Bone marrow (tissue), 2 donors: ENCODE measurements at regions not wholly inside any gene's neighbourhood (a gene's known extent, or its start where the extent isn't known, plus 50 kb on each side); places are given as distances from the start of the nearest gene placed in this dataset.
"Not testable (repeated sequence)": the region's sequence is repeated elsewhere in the genome, so short reads cannot be mapped to it uniquely, and the experiment has no call there.

Experiments
- DNase-seq, 2 donors: peaks; one replicate each; lab custom pipeline; 2025; lab: John Stamatoyannopoulos, UW

DNA sequence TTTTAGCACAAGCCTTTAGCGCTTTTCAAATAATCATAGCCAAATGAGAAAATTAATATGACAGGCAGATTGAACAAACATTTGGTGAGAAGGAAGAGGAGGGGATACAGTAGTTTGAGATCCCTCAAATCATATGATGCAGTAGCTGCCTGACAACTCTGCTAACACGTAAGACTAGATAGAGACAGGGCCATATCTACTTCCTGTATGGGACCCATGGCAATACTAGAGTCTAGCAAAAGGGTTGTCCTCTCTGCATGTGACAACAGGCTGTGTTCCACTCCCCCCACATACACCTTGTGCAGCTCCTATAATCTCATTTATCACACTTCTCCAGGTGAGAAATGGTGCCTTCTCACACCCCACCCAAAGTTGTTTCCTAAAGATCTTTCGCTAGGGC is 106.3 kb upstream of the NBPF26 start:
- DNase-seq, result not testable (repeated sequence)

DNA sequence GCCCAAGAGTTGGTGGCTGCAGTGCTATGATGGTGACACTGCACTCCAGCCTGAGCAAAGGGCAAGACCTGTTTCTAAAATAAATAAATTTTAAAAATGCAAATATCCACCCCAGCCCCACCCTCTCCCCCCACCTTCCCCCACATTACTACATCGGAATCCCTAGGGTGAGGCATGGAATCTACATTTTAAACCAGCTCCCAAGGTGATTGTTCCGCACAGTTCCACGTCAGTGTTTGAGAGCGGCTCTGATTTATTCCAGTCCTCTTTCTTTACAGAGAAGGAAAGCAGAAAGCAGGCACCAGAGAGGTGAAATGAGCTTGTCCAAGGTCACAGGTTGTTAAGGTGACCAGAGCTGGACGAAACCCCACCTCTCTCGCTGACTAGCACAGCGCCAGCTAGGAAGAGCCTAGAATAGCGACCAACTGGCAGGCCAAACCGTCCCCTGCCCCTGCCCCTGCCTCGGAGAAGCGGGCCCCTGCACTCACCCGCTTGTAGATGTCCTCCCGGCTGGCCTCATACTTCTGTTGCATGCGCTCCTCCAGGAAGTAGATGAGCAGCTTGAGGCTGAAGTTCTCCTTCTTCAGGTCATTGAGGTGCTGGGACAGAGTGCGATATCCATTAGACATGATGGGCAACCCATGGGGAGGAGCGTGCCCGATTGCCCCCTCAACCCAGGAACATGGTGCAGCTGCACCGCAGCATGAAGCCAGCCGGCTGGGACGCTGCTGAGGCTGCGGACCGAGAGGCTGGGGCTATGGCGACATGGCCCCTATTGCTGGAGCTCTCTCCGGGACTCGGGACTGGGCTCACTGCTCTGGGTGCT is 103.7 kb upstream of the NBPF26 start:
- not testable (repeated sequence) for DNase-seq

DNA sequence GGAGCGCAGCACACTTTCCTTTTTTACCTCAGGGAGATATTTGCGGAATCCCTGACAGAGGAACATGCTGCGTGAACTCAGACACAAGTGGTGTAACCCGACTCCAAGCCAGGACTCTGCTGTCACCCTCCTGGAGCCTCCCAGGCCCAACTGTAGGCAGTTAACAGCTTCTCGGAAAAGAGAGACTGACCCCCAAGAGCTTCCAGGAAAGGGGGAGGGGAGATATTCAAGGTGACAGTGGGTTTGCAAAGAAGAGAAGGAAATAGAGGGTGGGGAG is 103.1 kb upstream of the NBPF26 start:
- DNase-seq, result not testable (repeated sequence)

DNA sequence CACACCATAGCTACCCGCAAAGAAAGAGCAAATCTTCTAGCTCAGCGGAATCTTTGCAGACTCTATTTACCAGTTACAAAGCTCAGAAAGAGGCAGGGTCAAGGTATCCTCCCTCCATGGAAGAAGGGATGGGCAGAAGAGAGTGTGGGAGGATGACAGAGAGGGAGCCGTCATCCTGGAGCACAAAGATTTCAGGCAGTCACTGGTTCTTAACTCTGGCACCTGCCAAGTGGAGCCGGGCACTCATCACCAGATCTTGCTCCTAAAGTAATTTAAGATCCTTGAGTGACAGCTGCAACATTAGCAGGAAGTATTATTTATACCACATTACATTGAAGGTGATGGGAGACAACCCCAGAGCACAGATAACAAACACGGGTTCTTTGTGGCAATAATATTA is 102.5 kb upstream of the NBPF26 start:
- not testable (repeated sequence) for DNase-seq

DNA sequence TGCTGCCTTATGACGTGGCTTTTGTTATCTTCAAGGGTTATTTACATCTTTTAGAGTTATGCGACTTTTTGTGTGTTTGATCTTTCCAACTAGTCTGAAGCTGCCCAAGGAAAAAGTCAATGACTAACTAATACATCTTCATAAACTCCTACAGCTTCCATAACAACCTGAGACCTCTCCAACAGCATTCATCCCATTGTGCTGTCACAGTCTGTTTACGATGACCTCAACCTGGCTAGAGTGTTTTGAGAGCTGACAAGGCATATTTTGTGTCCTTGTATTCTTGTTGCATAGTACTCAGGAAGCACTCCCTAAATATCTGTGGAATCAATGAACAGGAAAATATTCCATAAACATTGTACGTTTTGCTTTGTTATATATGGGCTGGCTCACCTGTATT is 100.2 kb upstream of the NBPF26 start:
- not testable (repeated sequence) for DNase-seq

DNA sequence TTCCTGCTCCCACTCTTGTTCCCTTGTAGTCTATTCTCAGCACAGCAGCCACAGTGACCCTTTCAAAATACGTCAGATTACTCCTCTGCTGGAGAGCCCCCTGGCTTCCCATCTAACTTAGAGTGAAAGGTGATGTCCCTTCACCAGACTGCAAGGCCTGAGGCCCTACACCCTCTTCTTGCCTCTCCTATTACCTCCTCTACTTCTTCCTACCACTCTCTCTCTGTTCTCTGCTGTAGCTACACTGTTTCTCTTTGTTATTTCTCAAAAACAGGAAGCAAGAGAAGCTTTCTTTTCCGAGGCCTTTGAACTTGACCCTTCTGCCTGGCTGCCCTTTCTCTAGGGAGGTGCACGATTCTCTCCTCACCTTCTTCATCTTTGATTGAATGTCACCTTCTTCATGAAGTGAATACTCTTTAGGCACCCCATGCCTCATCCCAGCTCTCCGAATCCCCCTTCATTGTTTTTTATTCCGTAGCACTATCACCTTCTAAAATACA is 99.1 kb upstream of the NBPF26 start:
- DNase-seq, result not testable (repeated sequence)

DNA sequence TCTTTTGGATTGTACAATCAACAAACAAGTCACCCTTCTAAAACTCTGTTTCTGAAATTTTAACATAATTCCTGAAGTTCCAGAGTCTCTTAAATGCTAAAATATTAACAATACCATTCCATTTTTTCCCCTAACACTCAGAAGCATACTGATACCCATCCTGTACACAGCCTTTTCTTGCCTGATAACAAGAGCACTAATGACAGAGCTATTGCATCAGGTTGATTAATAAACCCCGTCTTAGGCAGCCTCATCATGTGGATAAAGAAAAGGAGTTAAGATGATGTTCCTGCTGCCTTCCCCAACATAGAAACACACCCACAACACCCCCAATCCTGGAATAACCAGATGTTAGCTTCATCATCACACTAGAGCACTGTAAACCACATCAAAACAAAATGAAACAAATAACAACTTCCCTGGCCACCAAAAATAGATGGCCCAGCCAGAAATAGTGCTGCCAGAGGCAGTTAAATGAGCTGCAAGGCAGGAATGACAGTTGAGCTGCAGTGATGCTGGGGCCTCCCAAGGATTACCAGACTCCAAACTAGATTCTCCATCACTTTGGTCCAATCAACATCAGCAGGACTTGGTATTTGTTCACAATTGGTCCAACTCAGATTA is 93.8 kb upstream of the NBPF26 start:
- not testable (repeated sequence) for DNase-seq

DNA sequence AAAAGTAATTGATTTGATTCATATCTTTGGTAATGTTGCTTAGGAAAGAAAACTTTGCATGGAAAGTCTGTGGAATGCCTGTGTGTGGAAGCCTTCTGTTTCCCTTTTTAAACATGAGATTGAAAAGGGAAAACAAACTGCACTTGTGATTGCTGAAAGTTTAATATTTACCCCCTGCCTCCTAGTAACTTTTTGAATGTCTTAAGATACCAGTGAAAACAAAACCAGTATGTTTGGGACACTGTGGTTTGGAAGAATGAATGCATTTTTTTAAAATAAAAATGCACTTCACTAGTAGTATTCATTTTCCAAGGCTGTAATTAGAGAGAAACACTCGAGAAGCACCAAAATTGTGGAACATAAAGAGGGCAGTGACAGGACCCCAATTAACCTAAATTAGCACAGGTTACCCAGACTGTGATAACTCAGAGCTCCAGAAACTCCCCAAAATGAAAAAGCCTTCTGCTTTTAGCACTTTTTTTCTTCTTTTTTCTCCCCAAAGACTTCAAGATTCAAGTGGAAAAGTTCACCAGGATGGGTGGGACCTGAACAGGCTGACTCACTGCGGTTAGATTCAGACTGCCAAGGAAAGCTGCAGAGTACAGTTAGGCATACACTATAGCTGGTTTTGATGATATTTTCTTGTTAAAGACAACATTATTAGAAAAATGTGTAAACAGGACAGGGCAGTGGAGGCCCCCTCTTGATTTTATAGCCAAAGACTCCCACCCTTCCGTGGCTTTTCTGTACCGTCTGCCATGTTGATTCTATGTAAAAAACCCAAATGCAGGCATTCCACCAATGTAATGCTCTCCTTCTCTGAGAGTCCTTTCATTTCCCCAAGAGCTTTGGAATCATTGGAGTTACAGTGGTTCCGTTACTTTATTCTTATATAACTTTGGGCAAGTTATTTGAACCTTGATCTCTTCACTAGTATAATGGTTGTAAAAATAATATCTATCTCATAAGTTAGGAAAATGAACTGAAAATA is 88.6 kb upstream of the NBPF26 start:
- not testable (repeated sequence) for DNase-seq

DNA sequence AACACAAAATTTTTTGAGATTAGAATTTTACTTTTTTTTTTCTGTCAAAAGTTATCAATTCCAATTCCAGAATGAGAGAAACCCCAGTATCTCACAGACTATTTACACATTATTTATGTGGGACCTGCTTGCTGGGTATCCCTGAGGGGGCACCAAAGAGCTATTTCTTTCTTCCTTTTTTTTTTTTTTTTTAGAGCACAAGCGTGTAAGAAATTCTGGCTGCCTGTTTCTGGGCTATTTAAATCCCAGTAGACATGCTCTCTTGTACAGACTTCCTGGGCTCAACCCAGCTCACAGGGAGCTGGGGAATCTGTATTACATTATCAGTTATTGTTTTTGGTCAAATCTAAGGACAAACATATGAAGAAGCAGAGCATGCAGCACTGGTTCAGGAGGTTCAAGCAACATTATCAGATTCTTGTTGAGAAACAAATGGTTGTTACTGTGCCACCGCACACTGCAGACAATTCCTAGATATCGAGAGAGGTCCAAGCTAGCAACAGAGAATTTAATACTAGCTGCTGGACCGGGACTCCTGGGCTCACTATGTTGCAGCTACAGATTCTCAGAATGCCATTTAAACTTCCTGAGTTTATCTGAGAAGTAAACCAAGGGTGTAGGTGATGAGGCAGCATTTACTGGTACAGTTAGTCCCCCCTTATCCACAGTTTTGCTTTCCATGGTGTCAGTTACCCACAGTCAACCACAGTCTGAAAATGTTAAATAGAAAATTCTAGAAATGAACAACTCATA is 83.3 kb upstream of the NBPF26 start:
- not testable (repeated sequence) for DNase-seq

DNA sequence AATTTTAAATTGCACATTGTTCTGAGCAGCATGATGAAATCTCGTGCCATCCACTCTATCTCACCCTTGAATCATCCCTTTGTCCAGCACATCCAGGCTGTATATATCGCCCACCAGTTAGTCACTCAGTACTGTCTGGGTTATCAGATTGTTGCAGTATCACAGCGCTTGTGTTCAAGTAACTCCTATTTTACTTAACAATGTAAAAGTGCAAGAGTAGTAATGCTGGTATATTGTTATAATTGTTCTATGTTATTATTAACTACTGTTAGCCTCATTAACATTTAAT is 82.8 kb upstream of the NBPF26 start:
- not testable (repeated sequence) for DNase-seq

DNA sequence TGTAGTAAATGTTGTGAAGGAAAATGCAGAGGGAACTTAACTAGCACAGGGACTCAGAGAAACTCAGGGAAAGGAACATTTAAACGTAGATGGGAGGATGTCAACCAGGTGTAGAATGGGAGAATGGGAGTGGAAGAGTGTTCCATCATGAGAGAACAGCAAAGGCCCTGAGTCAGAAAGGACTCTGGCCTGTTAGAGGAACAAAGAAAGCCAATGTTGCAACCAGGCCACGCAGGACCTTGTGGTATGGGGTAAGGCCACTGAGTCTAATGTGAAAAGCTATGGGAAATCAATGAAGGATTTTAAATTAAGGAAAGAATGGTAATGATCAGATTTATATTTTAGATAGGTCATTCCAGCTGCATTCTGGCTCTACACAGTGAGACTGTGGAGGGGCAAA is 76.6 kb upstream of the NBPF26 start:
- not testable (repeated sequence) for DNase-seq

DNA sequence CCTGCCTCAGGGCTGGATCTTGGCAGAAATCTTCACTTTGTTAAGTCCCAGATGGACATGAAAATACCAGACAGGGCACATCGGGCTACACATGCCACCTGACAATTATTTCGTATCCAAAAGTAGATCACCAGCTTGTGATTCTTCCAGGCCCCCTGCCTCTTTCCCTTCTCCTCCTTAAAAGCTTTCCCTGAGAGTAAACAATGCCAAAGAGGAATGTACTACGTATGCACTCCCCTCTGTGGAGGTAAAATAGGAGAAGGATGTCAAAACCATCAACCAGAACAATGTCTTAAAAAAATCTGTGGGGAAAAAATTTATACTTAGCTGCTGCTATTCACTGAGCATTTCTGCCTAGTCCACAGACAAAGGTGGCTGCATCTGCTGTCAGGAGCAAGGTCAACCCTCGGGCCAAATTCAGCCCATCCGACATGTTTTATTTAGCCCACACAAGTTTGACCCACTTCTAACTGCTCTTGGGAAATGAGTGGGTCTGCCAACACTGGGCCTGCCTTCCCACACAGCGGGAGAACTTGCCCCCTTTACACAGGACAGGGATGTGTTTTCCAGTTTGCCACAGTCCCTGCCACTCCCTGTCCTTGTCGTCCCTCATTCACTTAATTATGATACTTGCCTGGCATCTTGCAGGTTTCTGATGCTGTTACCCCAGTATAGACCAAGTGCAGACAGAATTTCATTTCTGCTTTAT is 74.7 kb upstream of the NBPF26 start:
- not testable (repeated sequence) for DNase-seq

DNA sequence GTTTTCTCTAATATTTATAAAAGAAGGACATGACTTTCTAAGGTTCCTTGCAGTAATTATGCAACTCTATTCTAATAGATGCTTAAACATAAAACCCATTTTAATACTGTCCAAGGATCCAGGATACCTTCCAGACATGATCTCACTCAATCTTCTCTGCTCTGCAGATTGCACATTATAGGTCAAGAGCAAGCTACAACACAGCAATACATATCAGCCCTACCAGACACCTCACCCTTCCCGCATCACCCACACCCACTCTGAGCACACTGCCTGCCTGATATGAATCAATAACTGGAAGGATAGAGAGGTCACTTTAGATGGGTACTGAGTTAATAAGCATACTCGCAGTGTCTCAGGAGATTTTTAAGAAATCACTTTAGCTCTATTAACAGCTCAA is 74.0 kb upstream of the NBPF26 start:
- DNase-seq, result not testable (repeated sequence)

DNA sequence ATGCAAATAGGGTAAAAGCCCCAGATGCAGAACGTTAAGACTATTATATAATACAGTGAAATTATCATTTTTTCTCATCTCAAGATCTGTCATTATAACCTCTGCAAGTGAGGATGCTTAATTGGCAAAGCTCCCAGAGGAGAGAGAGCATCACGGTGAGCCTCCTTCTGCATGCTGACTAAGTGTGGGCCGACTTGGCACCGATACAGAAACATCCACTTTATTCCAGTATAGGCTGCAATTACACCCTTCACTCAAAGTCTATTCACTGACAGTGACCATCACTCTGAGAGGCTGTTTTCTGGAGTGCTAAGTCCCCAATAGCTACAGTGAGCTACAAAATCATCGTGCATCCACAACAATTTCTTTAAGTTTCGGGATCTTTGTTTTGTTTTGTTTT is 69.6 kb upstream of the NBPF26 start:
- DNase-seq, result not testable (repeated sequence)

DNA sequence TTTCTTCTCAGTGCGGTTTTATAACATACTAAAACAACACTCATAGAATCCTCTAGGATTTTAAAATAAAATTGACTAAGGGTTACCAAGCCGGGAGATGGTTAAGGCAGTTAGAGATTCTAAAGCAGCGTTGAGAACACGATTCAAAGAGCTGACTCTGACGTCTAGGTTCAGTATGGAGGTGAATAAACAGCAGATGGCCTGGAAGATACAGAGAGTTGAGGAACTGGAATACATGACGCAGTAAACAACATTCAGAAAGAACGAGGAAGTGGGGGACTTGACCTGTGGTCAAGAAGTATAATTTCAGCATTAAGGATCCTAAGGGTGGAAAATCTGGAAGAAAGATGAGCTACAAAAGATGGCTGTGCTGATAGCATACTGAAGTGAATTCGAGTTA is 68.4 kb upstream of the NBPF26 start:
- not testable (repeated sequence) for DNase-seq

DNA sequence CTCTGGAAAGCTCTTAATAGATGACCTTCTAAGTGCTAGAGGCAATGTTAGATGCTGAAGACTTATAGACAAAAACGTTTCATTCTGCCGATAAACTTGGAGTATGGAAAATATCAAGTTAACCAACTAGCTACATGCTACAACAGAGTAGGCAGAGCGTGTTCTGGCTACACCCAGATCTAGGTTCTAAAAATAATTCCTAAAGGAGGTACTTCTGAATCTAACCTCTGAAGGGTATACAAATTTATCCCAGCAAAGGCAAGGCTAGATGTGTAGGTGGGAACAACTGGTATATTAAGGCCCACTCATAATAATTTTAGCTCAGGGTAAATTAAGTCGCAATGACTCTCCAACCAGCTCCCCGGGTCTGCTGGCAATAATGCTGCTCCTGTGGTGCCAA is 67.6 kb upstream of the NBPF26 start:
- not testable (repeated sequence) for DNase-seq

DNA sequence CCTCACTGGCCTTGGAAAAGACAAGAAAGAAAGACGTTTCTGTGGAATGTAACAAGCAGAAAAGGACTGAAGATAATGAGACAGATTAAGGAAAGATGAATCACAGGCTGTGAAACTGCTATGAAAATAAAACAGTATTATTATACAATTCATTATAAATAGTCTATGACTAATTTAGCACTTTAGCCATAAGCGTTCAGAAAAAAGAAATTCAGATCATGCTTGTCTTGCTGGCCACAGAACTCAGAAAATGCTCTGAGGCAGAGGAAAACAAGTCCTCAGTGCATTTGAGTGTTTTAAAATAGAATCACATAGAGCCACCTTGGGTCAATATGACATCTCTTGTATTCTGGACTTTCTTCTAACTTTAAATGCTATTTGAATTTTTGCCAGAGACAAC is 65.9 kb upstream of the NBPF26 start:
- DNase-seq, result not testable (repeated sequence)

DNA sequence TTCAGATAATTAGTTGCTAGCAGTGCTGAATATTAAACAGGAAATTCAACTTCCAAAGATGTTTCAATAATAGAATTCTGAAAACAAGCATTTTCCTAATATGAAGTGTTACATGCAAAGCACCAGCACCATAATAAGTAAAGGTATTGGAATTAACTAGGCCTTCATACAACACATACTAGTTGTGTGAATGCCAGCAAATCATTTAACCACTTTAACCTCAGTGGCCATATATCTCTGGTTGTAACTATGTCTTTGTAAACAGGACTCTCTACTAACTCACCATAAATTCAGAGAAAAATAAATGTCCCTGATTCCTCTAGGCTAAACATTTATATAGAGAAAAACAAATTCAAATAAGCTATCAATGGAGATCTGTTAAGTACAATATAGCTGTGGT is 65.1 kb upstream of the NBPF26 start:
- not testable (repeated sequence) for DNase-seq

DNA sequence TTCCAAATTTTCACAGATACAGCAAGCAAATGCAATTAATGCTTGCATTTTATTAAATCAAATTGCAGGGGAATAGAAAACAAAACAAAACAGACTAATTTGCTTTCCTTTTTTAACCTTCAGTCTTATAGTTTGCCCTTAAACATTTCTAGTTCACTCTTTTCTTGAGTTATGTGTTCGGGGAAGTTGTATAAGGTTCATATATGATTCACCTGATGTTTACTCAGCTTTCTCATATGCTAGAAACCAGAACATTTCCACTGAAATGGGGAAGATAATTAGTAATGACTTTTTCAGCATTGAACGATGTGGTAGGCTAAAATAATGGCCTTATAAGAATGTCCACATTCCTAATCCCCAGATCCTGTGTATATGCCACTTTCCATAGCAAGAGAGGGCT is 64.6 kb upstream of the NBPF26 start:
- not testable (repeated sequence) for DNase-seq

DNA sequence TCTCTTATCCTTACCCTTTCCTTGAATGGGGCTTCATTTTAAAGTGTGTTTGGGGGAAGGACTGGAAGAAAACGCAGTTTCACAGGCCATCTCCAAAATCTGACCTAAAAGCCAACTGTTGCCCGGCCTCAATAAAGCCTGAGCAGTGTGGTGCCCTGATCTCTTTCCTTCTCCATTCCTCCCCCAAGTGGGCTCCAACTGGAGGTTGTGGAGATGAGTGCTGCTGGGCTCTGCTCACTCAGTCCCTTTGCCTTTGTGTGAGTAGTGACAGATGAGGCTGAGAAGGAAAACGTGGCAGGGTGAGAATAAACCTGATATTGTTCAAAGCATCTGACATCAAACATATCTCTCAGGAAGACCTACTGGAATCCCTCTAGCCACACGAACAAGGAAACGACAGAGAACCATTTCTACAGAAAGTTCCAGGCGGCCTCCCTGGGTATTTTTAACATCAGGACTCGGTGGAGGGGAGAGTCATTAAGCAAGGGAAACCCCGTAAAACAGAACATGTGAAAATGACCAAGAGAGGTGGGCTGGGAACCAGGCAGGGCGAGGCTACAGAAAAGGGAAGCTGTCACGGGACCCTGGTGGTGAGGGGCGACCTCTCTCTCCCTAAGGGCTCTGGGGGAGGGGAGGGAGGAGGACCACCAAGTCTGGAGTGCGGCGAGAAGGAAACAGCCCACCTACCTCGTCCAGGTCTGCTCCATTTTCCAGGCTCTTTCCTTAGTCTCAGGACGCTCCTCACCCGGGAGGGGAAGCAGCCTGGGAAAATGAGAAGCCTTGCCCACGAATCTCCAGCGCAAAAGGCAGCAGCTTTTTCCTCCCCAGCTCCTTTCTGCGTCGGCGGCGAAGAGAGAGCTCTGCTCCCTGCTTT is 59.1 kb upstream of the NBPF26 start:
- DNase-seq, result not testable (repeated sequence)
